22Rv1 (cell line): ENCODE measurements at regions not wholly inside any gene's neighbourhood (a gene's known extent, or its start where the extent isn't known, plus 50 kb on each side); places are given as distances from the start of the nearest gene placed in this dataset.

ENCODE experiments used
- H3K27ac ChIP-seq: fragments of 450-650 bp; 2 replicates; pipeline ENCODE4 v1.5.1; 2017
- CTCF ChIP-seq: fragments of 450-650 bp; IDR thresholded peaks from 2 replicates; pipeline ENCODE4 v1.5.1; 2017; ENCODE audit warnings: mild to moderate bottlenecking
- ZFX ChIP-seq: fragments of 450-650 bp; IDR thresholded peaks from 2 replicates; pipeline ENCODE4 v1.6.1; 2017; ENCODE audit warnings: antibody characterized with exemption, borderline replicate concordance

- no peak for TF ChIP-seq ZFX
- no peak for TF ChIP-seq CTCF
- no peak overlapping the region for H3K27ac ChIP-seq
Measured at GRCh38 chr20:52763321-52763853, 208.8 kb upstream of the TSHZ2 start.

GRCh38 chr20:52761867-52762266 is 210.3 kb upstream of the TSHZ2 start:
- H3K27ac ChIP-seq, result no peak overlapping the region

GRCh38 chr20:52760791-52761190 is 211.4 kb upstream of the TSHZ2 start:
- TF ChIP-seq CTCF (no peak), ZFX (no peak)

More at GRCh38 chr20:52761867-52762266, 210.3 kb upstream of the TSHZ2 start:
- TF ChIP-seq CTCF (no peak), ZFX (no peak)

GRCh38 chr20:52757411-52757810 is 214.7 kb upstream of the TSHZ2 start:
- TF ChIP-seq ZFX (no peak), CTCF (no peak)
- no peak overlapping the region for H3K27ac ChIP-seq

More at GRCh38 chr20:52760791-52761190, 211.4 kb upstream of the TSHZ2 start:
- H3K27ac ChIP-seq, result no peak overlapping the region

GRCh38 chr20:52755744-52756143 is 216.4 kb upstream of the TSHZ2 start:
- H3K27ac ChIP-seq, result no peak overlapping the region
- no peak for TF ChIP-seq CTCF
- no peak for TF ChIP-seq ZFX

- TF ChIP-seq CTCF (no peak), ZFX (no peak)
Measured at GRCh38 chr20:52754366-52754765, 217.8 kb upstream of the TSHZ2 start.

GRCh38 chr20:52752023-52752422 is 220.1 kb upstream of the TSHZ2 start:
- no peak for TF ChIP-seq CTCF
- TF ChIP-seq ZFX, result no peak
- no peak overlapping the region for H3K27ac ChIP-seq

More at GRCh38 chr20:52754366-52754765, 217.8 kb upstream of the TSHZ2 start:
- H3K27ac ChIP-seq, result no peak overlapping the region
